GF-D8 (cell line): ENCODE measurements at regions not wholly inside any gene's neighbourhood (a gene's known extent, or its start where the extent isn't known, plus 50 kb on each side); places are given as distances from the start of the nearest gene placed in this dataset.

Experiments used
- DNase-seq: peaks from one replicate; lab custom pipeline; 2025; lab: John Stamatoyannopoulos, UW

GRCh38 chr16:54442864-54443263 is 156.3 kb upstream of the IRX3 start:
- no peak for DNase-seq

GRCh38 chr16:54438469-54438868 is 151.9 kb upstream of the IRX3 start:
- DNase-seq = no peak

GRCh38 chr16:54437921-54438320 is 151.3 kb upstream of the IRX3 start:
- no peak for DNase-seq

- no peak for DNase-seq
Observed at GRCh38 chr16:54437401-54437800, 150.8 kb upstream of the IRX3 start.

- no peak for DNase-seq
Observed at GRCh38 chr16:54436346-54436745, 149.8 kb upstream of the IRX3 start.

- DNase-seq = no peak
Observed at GRCh38 chr16:54434859-54435258, 148.3 kb upstream of the IRX3 start.

GRCh38 chr16:54432897-54433229 is 146.3 kb upstream of the IRX3 start:
- no peak for DNase-seq

- DNase-seq = no peak
Observed at GRCh38 chr16:54431997-54432896, 145.7 kb upstream of the IRX3 start.

GRCh38 chr16:54431041-54431996 is 144.7 kb upstream of the IRX3 start:
- no peak for DNase-seq

GRCh38 chr16:54430491-54431030 is 144.0 kb upstream of the IRX3 start:
- no peak for DNase-seq

- DNase-seq = no peak
Observed at GRCh38 chr16:54429029-54429428, 142.4 kb upstream of the IRX3 start.

GRCh38 chr16:54426553-54426849 is 139.9 kb upstream of the IRX3 start:
- DNase-seq = no peak

- no peak for DNase-seq
Observed at GRCh38 chr16:54425681-54426552, 139.3 kb upstream of the IRX3 start.

GRCh38 chr16:54425068-54425467 is 138.5 kb upstream of the IRX3 start:
- no peak for DNase-seq

GRCh38 chr16:54424043-54424451 is 137.5 kb upstream of the IRX3 start:
- DNase-seq = no peak

- DNase-seq = no peak
Observed at GRCh38 chr16:54422569-54422978, 136.0 kb upstream of the IRX3 start.

- DNase-seq = no peak
Observed at GRCh38 chr16:54422159-54422558, 135.6 kb upstream of the IRX3 start.

- DNase-seq = no peak
Observed at GRCh38 chr16:54421220-54421619, 134.6 kb upstream of the IRX3 start.

- DNase-seq = no peak
Observed at GRCh38 chr16:54418903-54419302, 132.3 kb upstream of the IRX3 start.

- DNase-seq = no peak
Observed at GRCh38 chr16:54417384-54417783, 130.8 kb upstream of the IRX3 start.

GRCh38 chr16:54414671-54415070 is 128.1 kb upstream of the IRX3 start:
- no peak for DNase-seq
